HL-60 (cell line): ENCODE measurements at regions not wholly inside any gene's neighbourhood (a gene's known extent, or its start where the extent isn't known, plus 50 kb on each side); places are given as distances from the start of the nearest gene placed in this dataset.

Experiments
- DNase-seq, 2 experiments: peaks; one replicate each; pipeline ENCODE4 v3.0.0-alpha.2; 2010 to 2020; ENCODE audit warnings: low read depth in 1 of 2, low spot score in 1 of 2
- H3K27ac ChIP-seq: fragments of 250-450 bp; sonication (Bioruptor Pico); replicated peaks from 2 replicates; pipeline ENCODE4 v1.5.1; 2020; ENCODE audit warnings: mild to moderate bottlenecking, moderate library complexity
- H3K27me3 ChIP-seq: fragments of 250-450 bp; sonication (Bioruptor Pico); 2 replicates; pipeline ENCODE4 v1.5.1; 2021; ENCODE audit warnings: mild to moderate bottlenecking, moderate library complexity; ENCODE audit not compliant: insufficient read depth, poor library complexity, severe bottlenecking
- H3K4me3 ChIP-seq: replicated peaks from 2 replicates; pipeline ENCODE4 v1.5.1; 2011; ENCODE audit warnings: mild to moderate bottlenecking, control low read depth, low read length; ENCODE audit not compliant: insufficient read depth
- CTCF ChIP-seq: IDR thresholded peaks from one replicate; pipeline ENCODE4 v1.5.1; 2011; ENCODE audit warnings: low read length, control low read depth, inconsistent platforms; ENCODE audit not compliant: insufficient read depth
- GABPA ChIP-seq: IDR thresholded peaks from 2 replicates; pipeline ENCODE4 v1.6.1; 2012; ENCODE audit warnings: low read depth
- POLR2AphosphoS5 ChIP-seq: IDR thresholded peaks from 2 replicates; pipeline ENCODE4 v1.6.1; 2012; ENCODE audit warnings: low read depth
- REST ChIP-seq: IDR thresholded peaks from 2 replicates; pipeline ENCODE4 v1.6.1; 2012; ENCODE audit warnings: low read depth; ENCODE audit not compliant: insufficient replicate concordance
- SPI1 ChIP-seq: IDR thresholded peaks from 2 replicates; pipeline ENCODE4 v1.6.1; 2012; ENCODE audit warnings: low read depth, mild to moderate bottlenecking, borderline replicate concordance

DNA sequence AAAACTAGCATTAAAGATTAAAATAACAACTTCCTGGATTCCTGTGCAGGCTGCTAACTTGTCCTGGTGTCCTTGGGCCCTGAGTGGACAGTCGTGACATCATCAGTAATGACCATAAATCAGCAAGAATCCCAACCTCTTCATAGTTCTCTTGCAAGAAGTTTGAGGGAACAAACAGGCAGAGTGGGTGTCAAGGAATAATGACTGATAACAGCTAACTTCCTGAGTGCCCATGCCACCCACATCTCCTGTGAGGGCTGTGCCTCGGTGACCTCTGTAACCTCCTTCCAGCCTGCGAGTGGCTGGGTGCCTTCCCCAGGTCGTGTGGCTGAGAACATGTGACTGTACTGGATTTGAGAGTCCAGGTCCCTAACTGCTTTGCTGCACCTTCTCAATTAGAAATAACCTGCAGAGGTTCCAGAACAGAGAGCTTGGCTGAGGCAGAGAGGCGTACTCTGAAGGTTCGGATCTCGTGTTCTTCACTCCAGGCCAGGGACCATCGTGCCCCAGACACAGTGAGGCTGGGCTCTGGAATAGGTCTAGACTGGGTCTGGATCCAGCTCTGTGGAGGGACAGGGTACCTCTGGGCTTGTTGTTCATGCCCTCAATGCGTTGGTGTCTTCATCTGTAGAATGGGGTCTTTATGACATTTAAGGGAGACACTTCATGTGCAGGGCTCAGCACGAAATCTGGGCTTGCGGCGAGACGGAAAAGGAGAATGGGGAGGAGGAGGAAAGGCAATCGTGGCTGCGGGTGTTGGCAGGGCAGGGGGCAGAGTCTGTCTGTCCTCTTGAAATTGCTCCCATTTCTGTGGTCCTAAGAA is 313.1 kb upstream of the ZNF32 start:
- no peak for DNase-seq
- Histone ChIP-seq H3K27ac (no peak overlapping the region), H3K4me3 (no peak overlapping the region), H3K27me3 (peaks cover 5% of the 10 kb centered on the region)
- TF ChIP-seq SPI1 = no peak
- no peak for TF ChIP-seq REST
- TF ChIP-seq POLR2AphosphoS5 = no peak
- TF ChIP-seq CTCF = no peak
- no peak for TF ChIP-seq GABPA

DNA sequence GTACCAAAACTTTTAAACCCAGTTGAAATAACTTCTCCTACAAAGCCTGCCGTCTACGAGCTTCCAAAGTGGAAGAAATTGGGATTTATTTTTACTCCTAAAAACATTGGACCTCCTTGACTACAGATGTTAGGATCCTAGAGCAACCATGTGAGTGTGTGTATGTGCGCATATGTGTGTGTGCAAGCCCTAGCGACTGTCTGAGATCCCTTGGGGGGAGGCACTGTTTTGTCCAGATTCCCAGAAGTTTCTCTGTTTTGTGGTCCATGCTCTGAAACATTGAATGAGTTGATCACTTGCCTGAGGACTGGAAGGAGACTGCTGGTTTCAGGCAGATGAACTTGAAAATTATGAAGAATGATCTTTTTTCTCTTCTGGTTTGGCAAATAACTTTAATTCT is 312.3 kb upstream of the ZNF32 start:
- H3K27me3 ChIP-seq = peaks cover 5% of the 10 kb centered on the region
- TF ChIP-seq REST (no peak), CTCF (no peak), SPI1 (no peak), POLR2AphosphoS5 (no peak), GABPA (no peak)
- no peak overlapping the region for H3K4me3 ChIP-seq

GRCh38 chr10:43960477-43960876 is 311.8 kb upstream of the ZNF32 start:
- TF ChIP-seq SPI1 (no peak), CTCF (no peak), REST (no peak), GABPA (no peak), POLR2AphosphoS5 (no peak)
- no peak for DNase-seq
- H3K27ac ChIP-seq = no peak overlapping the region
- peaks cover 5% of the 10 kb centered on the region for H3K27me3 ChIP-seq
- no peak overlapping the region for H3K4me3 ChIP-seq

More for the DNA sequence above, 312.3 kb upstream of the ZNF32 start:
- no peak for DNase-seq
- no peak overlapping the region for H3K27ac ChIP-seq
